Liver (tissue), 7 donors: ENCODE measurements at regions not wholly inside any gene's neighbourhood (a gene's known extent, or its start where the extent isn't known, plus 50 kb on each side); places are given as distances from the start of the nearest gene placed in this dataset.

Experiments used
- DNase-seq: peaks from one replicate; pipeline ENCODE4 v3.0.0-alpha.2; 2017; ENCODE audit warnings: low spot score
- H3K27ac ChIP-seq, 2 donors: one replicate each; pipeline ENCODE4 v1.7.0; 2013; ENCODE audit warnings: inconsistent platforms in 2 of 2, low read length in 2 of 2, control low read depth in 1 of 2, low read depth in 1 of 2, mild to moderate bottlenecking in 1 of 2
- H3K27me3 ChIP-seq, 4 donors: one replicate each; pipeline versions ENCODE4 v1.6.1 to v1.7.0; 2013; ENCODE audit warnings: low read length in 3 of 4, inconsistent platforms in 1 of 4, mild to moderate bottlenecking in 1 of 4, moderate library complexity in 1 of 4; ENCODE audit not compliant: control insufficient read depth in 4 of 4, insufficient read depth in 4 of 4
- H3K36me3 ChIP-seq, 4 donors: one replicate each; pipeline versions ENCODE4 v1.6.1 to v1.7.0; 2013; ENCODE audit warnings: low read length in 3 of 4, mild to moderate bottlenecking in 3 of 4, low read depth in 1 of 4, moderate library complexity in 1 of 4; ENCODE audit not compliant: control insufficient read depth in 4 of 4, insufficient read depth in 3 of 4
- H3K4me1 ChIP-seq, 4 donors: one replicate each; pipeline versions ENCODE4 v1.6.1 to v1.7.0; 2013; ENCODE audit warnings: low read length in 3 of 4, mild to moderate bottlenecking in 3 of 4, moderate library complexity in 1 of 4; ENCODE audit not compliant: control insufficient read depth in 4 of 4, insufficient read depth in 4 of 4
- H3K4me3 ChIP-seq, 3 donors: one replicate each; pipeline versions ENCODE4 v1.6.1 to v1.7.0; 2013; ENCODE audit warnings: low read length in 3 of 3, control low read depth in 1 of 3, low read depth in 1 of 3, mild to moderate bottlenecking in 1 of 3
- H3K9ac ChIP-seq, 2 donors: one replicate each; pipeline ENCODE4 v1.7.0; 2013; ENCODE audit warnings: low read length in 2 of 2, mild to moderate bottlenecking in 2 of 2, moderate library complexity in 2 of 2, control low read depth in 1 of 2, low read depth in 1 of 2
- H3K9me3 ChIP-seq, 4 donors: one replicate each; pipeline versions ENCODE4 v1.6.1 to v1.7.0; 2013; ENCODE audit warnings: low read length in 3 of 4; ENCODE audit not compliant: control insufficient read depth in 4 of 4
- ATF3 ChIP-seq: IDR thresholded peaks from 2 replicates; pipeline ENCODE4 v1.6.1; 2016; ENCODE audit warnings: antibody characterized with exemption
- EGR1 ChIP-seq, 2 donors: IDR thresholded peaks; 2 replicates each; pipeline ENCODE4 v1.6.1; 2016 to 2018; ENCODE audit warnings: antibody characterized with exemption in 2 of 2, low read depth in 2 of 2
- FOXA1 ChIP-seq: IDR thresholded peaks from 2 replicates; pipeline ENCODE4 v1.6.1; 2016; ENCODE audit warnings: antibody characterized with exemption
- FOXA2 ChIP-seq: IDR thresholded peaks from 2 replicates; pipeline ENCODE4 v1.6.1; 2016; ENCODE audit warnings: antibody characterized with exemption
- GABPA ChIP-seq, 2 donors: IDR thresholded peaks in 1 of 2; conservative IDR thresholded peaks in 1 of 2; 2 replicates each; pipeline ENCODE4 v1.6.1; 2016; ENCODE audit warnings: antibody characterized with exemption in 2 of 2, mild to moderate bottlenecking in 1 of 2, moderate library complexity in 1 of 2
- HNF4A ChIP-seq, 2 donors: conservative IDR thresholded peaks; 2 replicates each; pipeline ENCODE4 v1.6.1; 2016; ENCODE audit warnings: antibody characterized with exemption in 2 of 2, mild to moderate bottlenecking in 2 of 2
- HNF4G ChIP-seq: IDR thresholded peaks from 2 replicates; pipeline ENCODE4 v1.6.1; 2016; ENCODE audit warnings: antibody characterized with exemption
- JUND ChIP-seq, 2 donors: IDR thresholded peaks; 2 replicates each; pipeline ENCODE4 v1.6.1; 2016; ENCODE audit warnings: antibody characterized with exemption in 2 of 2
- MAX ChIP-seq: IDR thresholded peaks from 2 replicates; pipeline ENCODE4 v1.6.1; 2016; ENCODE audit warnings: antibody characterized with exemption
- RAD21 ChIP-seq, 2 donors: IDR thresholded peaks; 2 replicates each; pipeline ENCODE4 v1.6.1; 2016; ENCODE audit warnings: antibody characterized with exemption in 2 of 2, mild to moderate bottlenecking in 2 of 2
- REST ChIP-seq: IDR thresholded peaks from 2 replicates; pipeline ENCODE4 v1.6.1; 2016; ENCODE audit warnings: antibody characterized with exemption, mild to moderate bottlenecking
- RXRA ChIP-seq, 2 donors: IDR thresholded peaks; 2 replicates each; pipeline ENCODE4 v1.6.1; 2017 to 2018; ENCODE audit warnings: antibody characterized with exemption in 2 of 2, mild to moderate bottlenecking in 1 of 2
- SP1 ChIP-seq: IDR thresholded peaks from 2 replicates; pipeline ENCODE4 v1.6.1; 2018; ENCODE audit warnings: antibody characterized with exemption, mild to moderate bottlenecking
- TAF1 ChIP-seq: conservative IDR thresholded peaks from 2 replicates; pipeline ENCODE4 v1.6.1; 2016; ENCODE audit warnings: antibody characterized with exemption, mild to moderate bottlenecking
- ZBTB33 ChIP-seq: IDR thresholded peaks from 2 replicates; pipeline ENCODE4 v1.6.1; 2016; ENCODE audit warnings: antibody characterized with exemption
- WGBS: extraction: QIAGEN DNeasy Blood & Tissue Kit; methylation state at CpG from one replicate; pipeline ENCODE4 v1.1.7; 2013; 5-methylcytosine and 5-hydroxymethylcytosine counted together
- donor health status: healthy.
- donor health status: healthy.
- donor health status: healthy.
- donor health status: healthy.

- no peaks in the 10 kb centered on the region for H3K9me3 ChIP-seq
- DNase-seq: no peak
- H3K4me1 ChIP-seq: no peaks in the 10 kb centered on the region
- no peak overlapping the region for H3K27ac ChIP-seq
- H3K36me3 ChIP-seq: no peaks in the 10 kb centered on the region
- no peak for TF ChIP-seq HNF4A (conservative IDR thresholded peaks at IDR 0.05)
- no peak for TF ChIP-seq FOXA2
- no peak for TF ChIP-seq ZBTB33
- no peak for TF ChIP-seq SP1
- no peak for TF ChIP-seq REST
- no peak for TF ChIP-seq HNF4G
- 83% methylated on average over 13 of the region's 13 CpGs for WGBS
- no peak overlapping the region for H3K4me3 ChIP-seq
- H3K9ac ChIP-seq: no peak overlapping the region
- peaks cover 0 to 2% (median 0%) of the 10 kb centered on the region in 4 donors for H3K27me3 ChIP-seq
These were observed 352.5 kb downstream of the CDH26 start for GRCh38 chr20:60310560-60311349.

- WGBS: 85% methylated on average over 9 of the region's 9 CpGs
These were observed 355.0 kb downstream of the CDH26 start for GRCh38 chr20:60313191-60313590.

More at GRCh38 chr20:60313191-60313590, 355.0 kb downstream of the CDH26 start:
- Histone ChIP-seq H3K27ac (no peak overlapping the region), H3K4me1 (no peaks in the 10 kb centered on the region), H3K36me3 (no peaks in the 10 kb centered on the region), H3K27me3 (peaks cover 0 to 2% (median 0%) of the 10 kb centered on the region in 4 donors), H3K9me3 (no peaks in the 10 kb centered on the region), H3K9ac (no peak overlapping the region), H3K4me3 (no peak overlapping the region)
- TF ChIP-seq FOXA1: no peak
- TF ChIP-seq MAX: no peak
- TF ChIP-seq HNF4A (conservative IDR thresholded peaks at IDR 0.05): no peak
- TF ChIP-seq FOXA2: no peak
- no peak for TF ChIP-seq GABPA (IDR thresholded peaks at IDR 0.05 in 1 of 2, conservative IDR thresholded peaks at IDR 0.05 in 1 of 2)
- TF ChIP-seq TAF1: no peak
- no peak for TF ChIP-seq ZBTB33
- no peak for TF ChIP-seq RXRA (IDR thresholded peaks at IDR 0.05)
- TF ChIP-seq RAD21 (IDR thresholded peaks at IDR 0.05): no peak
- no peak for TF ChIP-seq REST
- TF ChIP-seq ATF3: no peak
- TF ChIP-seq EGR1 (IDR thresholded peaks at IDR 0.05; ENCODE audit: low read depth in 2 of 2): no peak
- no peak for TF ChIP-seq JUND (IDR thresholded peaks at IDR 0.05)
- DNase-seq: no peak
